ENCODE measurements at regions not wholly inside any gene's neighbourhood (a gene's known extent, or its start where the extent isn't known, plus 50 kb on each side); places are given as distances from the start of the nearest gene placed in this dataset.
A peak's percentile ranks its signal among the peaks of the same experiment; 100 is the strongest.

DNA sequence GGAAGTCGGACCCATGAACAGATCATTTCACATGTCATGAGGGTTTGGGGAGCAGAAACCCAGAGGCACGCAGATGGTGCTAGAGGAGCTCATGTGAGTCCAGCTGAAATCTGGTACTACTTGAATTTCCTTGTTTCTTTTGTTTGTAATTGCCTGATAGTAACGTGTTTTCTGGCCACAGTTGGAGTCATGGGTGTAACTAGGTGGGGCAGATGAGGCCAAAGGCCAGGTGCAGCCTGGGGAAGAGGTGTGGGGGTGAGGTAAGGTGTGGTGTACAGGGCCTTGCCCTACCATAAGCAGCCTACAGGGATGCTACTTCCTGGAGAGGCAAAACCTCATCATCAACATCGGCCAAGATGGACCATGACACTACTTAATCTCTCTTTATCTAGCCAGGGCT, 271.4 kb downstream of the PTTG2 start:
- Mint-ChIP-seq H3K27me3 (ENCODE audit: low read depth) (peaks cover 4% of the 10 kb centered on the region), H3K9me3 (ENCODE audit: insufficient read depth) (no peaks in the 10 kb centered on the region), H3K36me3 (ENCODE audit: low read depth) (no peaks in the 10 kb centered on the region), H3K4me3 (no peak overlapping the region), H3K27ac (no peak overlapping the region), H3K4me1 (ENCODE audit: low read depth) (no peaks in the 10 kb centered on the region)
- ChIA-PET CTCF (no interaction called here), POLR2A (no interaction called here)
- no peak for ATAC-seq
- DNase-seq, result no peak

DNA sequence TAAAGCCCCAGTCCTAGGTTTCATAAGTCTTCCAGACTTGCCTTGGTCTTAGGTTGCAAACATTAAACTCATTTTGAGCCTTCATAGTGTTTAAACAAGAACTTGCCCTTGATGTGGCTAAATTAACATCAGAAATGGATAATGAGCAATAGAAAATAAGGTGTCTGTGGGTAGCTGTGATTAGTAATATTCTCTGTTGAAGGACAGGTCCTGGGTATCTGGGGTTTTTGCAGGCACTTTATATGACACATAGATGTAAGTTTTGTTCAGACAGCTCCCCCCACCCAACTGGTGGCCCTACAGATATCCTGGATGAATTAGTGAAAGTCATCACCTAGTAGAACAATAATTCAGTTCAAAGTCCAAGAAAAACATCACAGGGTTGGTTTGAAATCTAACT, 272.5 kb downstream of the PTTG2 start:
- Mint-ChIP-seq H3K4me1 (ENCODE audit: low read depth) (no peaks in the 10 kb centered on the region), H3K27ac (no peak overlapping the region), H3K9me3 (ENCODE audit: insufficient read depth) (no peaks in the 10 kb centered on the region), H3K4me3 (no peak overlapping the region), H3K36me3 (ENCODE audit: low read depth) (no peaks in the 10 kb centered on the region), H3K27me3 (ENCODE audit: low read depth) (peaks cover 3% of the 10 kb centered on the region)
- ATAC-seq (no peak), DNase-seq (no peak)
- POLR2A ChIA-PET, result no interaction called here
- CTCF ChIA-PET, result interaction anchor here (1.4 kb wide), 1 partner anchor 549 kb away, joined by 3 read pairs; no protein-coding TSS in a partner anchor

DNA sequence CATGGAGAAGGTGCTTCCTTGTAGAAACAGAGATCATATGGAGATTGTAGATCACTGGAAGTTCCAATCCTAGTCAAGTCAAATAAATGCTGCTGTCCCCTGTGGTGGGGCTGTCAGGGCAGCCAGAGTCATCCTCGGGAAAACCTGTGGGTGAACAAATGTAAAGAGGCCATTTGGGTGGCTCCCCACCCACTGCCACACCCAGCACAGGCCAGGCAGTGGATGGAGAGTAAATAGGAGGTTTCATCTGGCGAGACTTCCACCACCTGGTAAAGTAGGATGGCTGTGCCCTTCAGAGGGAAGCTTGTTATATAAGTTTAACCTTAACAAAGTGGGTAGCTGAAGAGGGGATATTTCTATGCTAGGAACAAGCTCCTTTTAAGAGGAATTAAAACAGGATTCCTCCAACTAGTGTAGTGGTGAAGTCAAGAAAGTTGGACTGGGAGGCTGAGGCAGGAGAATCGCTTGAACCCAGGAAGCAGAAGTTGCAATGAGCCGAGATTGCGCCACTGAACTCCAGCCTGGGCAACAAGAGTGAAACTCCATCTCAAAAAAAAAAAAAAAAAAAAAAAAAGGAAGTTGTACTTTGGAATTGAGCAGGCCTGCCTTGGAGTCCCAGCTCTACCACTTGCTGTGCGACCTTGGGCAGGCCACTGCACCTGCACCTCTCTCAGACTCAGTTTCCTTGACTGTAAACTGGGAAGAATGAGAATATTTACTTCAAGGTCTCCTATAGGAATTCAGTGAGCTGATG, 273.7 kb downstream of the PTTG2 start:
- H3K27me3 Mint-ChIP-seq (ENCODE audit: low read depth), result peaks cover 4% of the 10 kb centered on the region
- no peak overlapping the region for H3K4me3 Mint-ChIP-seq
- no peaks in the 10 kb centered on the region for H3K4me1 Mint-ChIP-seq (ENCODE audit: low read depth)
- no peak for DNase-seq
- H3K9me3 Mint-ChIP-seq (ENCODE audit: insufficient read depth), result no peaks in the 10 kb centered on the region
- H3K36me3 Mint-ChIP-seq (ENCODE audit: low read depth), result no peaks in the 10 kb centered on the region
- CTCF ChIA-PET, result interaction anchor here (0.7 to 1.4 kb wide), 3 partner anchors 9 to 548 kb away, joined by 3 to 4 read pairs (median 3); no protein-coding TSS in a partner anchor
- no peak overlapping the region for H3K27ac Mint-ChIP-seq
- ATAC-seq, result no peak
- POLR2A ChIA-PET, result no interaction called here

DNA sequence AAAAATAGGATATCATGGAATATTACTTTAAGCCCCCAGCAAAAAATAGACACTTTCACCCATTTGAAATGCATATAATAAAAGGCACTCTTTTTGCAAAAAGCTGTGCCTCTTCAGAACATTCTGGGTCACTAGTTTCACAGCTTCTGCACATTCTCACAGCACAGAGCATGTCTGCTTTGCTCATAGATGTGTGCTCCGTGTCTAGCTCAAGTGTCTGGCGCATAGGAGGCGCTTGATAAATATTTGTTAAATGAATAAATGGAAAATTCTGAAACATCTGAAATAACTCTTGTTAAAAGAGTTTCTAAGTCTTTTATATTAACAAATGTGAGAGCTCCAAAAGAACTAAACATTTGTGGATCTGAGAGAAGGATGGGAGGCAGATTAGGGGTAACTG, 275.2 kb downstream of the PTTG2 start:
- POLR2A ChIA-PET, result no interaction called here
- peaks cover 4% of the 10 kb centered on the region for H3K27me3 Mint-ChIP-seq (ENCODE audit: low read depth)
- DNase-seq (no peak), ATAC-seq (no peak)
- H3K9me3 Mint-ChIP-seq (ENCODE audit: insufficient read depth), result no peaks in the 10 kb centered on the region
- H3K27ac Mint-ChIP-seq, result no peak overlapping the region
- CTCF ChIA-PET, result no interaction called here
- no peak overlapping the region for H3K4me3 Mint-ChIP-seq
- H3K4me1 Mint-ChIP-seq (ENCODE audit: low read depth), result no peaks in the 10 kb centered on the region
- no peaks in the 10 kb centered on the region for H3K36me3 Mint-ChIP-seq (ENCODE audit: low read depth)

DNA sequence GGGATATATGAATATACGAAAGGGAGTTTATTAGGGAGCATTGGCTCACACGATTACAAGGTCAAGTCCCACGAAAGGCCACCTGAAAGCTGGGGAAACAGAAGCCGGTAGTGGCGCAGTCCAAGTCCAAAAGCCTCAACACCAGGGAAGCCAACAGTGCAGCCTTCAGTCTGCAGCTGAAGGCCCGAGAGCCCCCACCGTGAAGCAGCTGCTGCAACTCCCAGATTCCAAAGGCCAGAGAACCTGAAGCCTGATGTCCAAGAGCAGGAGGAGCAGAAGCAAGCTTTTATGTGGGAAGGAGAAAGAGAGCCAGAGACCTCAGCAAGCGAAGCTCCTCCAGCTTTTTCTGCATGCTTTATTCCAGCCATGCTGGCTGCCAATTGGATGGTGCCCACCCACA, 275.8 kb downstream of the PTTG2 start:
- no peaks in the 10 kb centered on the region for H3K9me3 Mint-ChIP-seq (ENCODE audit: insufficient read depth)
- ChIA-PET POLR2A (no interaction called here), CTCF (no interaction called here)
- DNase-seq, result no peak
- no peaks in the 10 kb centered on the region for H3K36me3 Mint-ChIP-seq (ENCODE audit: low read depth)
- H3K27me3 Mint-ChIP-seq (ENCODE audit: low read depth), result peaks cover 7% of the 10 kb centered on the region
- no peak overlapping the region for H3K27ac Mint-ChIP-seq
- H3K4me3 Mint-ChIP-seq, result no peak overlapping the region
- no peaks in the 10 kb centered on the region for H3K4me1 Mint-ChIP-seq (ENCODE audit: low read depth)
- ATAC-seq, result no peak

DNA sequence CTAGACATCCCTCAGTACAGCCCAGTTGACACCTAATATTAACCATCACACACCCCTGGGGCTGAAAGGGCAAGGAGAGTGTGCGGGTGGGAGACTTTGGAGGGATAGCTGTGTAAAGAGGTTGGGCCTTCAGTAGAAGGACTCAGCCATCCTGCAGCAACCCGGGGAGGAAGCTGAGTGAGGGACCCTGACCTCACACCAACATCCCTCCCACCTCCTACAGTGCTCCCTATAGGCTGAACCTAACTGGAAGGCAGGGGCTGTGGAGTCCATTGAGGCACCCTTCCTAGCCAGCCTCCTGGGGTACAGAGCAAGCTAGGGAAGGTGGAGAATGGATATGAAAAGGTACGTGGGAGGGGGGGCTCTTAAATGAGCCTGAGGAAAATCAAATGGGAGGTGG, 276.3 kb downstream of the PTTG2 start:
- no peak for ATAC-seq
- Mint-ChIP-seq H3K27ac (no peak overlapping the region), H3K4me1 (ENCODE audit: low read depth) (no peaks in the 10 kb centered on the region), H3K9me3 (ENCODE audit: insufficient read depth) (no peaks in the 10 kb centered on the region), H3K27me3 (ENCODE audit: low read depth) (peaks cover 7% of the 10 kb centered on the region), H3K36me3 (ENCODE audit: low read depth) (no peaks in the 10 kb centered on the region), H3K4me3 (no peak overlapping the region)
- ChIA-PET CTCF (interaction anchor here (0.9 kb wide), 1 partner anchor 58 kb away, joined by 4 read pairs; no protein-coding TSS in a partner anchor), POLR2A (no interaction called here)
- DNase-seq, result no peak

DNA sequence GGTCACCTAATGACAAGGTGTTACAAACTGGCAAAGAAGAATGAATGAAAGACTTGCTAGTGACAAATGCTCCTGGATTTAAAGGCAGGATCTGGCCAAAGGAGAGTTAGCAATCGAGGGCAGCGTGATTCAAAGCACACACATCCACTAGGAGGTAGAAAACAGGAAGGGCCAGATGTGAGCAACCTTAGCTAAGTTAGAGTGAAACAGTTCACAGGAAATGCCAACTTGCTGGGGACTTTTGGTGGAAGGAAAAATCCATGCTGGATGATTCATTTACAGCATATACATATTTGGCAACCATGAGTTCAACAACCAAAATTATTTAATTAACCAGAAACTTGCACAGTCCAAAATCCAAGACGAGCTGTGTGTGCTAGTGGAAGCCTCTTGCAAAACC, 276.9 kb downstream of the PTTG2 start:
- ChIA-PET CTCF (interaction anchor here (0.9 kb wide), 1 partner anchor 58 kb away, joined by 4 read pairs; no protein-coding TSS in a partner anchor), POLR2A (no interaction called here)
- DNase-seq (no peak), ATAC-seq (no peak)
- no peak overlapping the region for H3K4me3 Mint-ChIP-seq
- H3K4me1 Mint-ChIP-seq (ENCODE audit: low read depth), result no peaks in the 10 kb centered on the region
- H3K9me3 Mint-ChIP-seq (ENCODE audit: insufficient read depth), result no peaks in the 10 kb centered on the region
- H3K36me3 Mint-ChIP-seq (ENCODE audit: low read depth), result no peaks in the 10 kb centered on the region
- peaks cover 7% of the 10 kb centered on the region for H3K27me3 Mint-ChIP-seq (ENCODE audit: low read depth)
- no peak overlapping the region for H3K27ac Mint-ChIP-seq

DNA sequence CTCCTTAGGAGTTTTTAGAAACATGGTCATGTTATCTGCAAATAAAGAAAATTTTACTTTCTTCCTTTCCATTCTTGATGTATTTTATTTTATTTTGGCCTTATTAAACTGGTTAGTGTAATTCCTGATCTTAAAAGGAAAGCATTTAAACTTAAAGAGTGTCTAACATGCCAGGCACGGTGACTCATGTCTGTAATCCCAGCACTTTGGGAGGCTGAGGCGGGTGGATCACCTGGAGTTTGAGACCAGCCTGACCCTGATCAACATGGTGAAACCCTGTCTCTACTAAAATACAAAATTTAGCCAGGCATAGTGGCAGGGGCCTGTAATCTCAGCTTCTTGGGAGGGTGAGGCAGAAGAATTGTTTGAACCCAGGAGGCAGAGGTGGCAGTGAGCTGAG, 281.3 kb downstream of the PTTG2 start:
- POLR2A ChIA-PET, result no interaction called here
- ATAC-seq, result no peak
- H3K4me3 Mint-ChIP-seq, result no peak overlapping the region
- no peaks in the 10 kb centered on the region for H3K4me1 Mint-ChIP-seq (ENCODE audit: low read depth)
- peaks cover 4% of the 10 kb centered on the region for H3K27me3 Mint-ChIP-seq (ENCODE audit: low read depth)
- CTCF ChIA-PET, result no interaction called here
- no peaks in the 10 kb centered on the region for H3K36me3 Mint-ChIP-seq (ENCODE audit: low read depth)
- H3K9me3 Mint-ChIP-seq (ENCODE audit: insufficient read depth), result no peaks in the 10 kb centered on the region
- no peak for DNase-seq
- no peak overlapping the region for H3K27ac Mint-ChIP-seq

DNA sequence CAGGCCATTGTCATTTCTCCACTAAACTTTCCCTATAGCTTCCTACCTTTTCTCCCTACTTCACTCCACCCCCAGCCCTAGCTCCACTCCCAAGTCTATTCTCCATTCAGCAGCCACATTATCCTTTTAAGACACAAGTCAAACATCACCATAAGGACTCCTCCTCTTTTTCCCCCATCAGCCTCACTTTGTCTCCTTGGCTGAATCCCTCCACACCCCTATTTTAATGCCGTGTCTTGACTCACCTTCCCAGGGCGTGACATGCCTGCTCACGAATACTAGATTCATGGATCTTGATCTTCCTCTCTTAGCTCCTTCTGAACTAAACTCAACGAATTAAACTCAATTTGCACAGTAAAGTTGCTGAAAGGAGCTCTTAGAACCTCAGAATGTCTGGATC, 281.9 kb downstream of the PTTG2 start:
- Mint-ChIP-seq H3K27ac (no peak overlapping the region), H3K27me3 (ENCODE audit: low read depth) (peaks cover 4% of the 10 kb centered on the region), H3K9me3 (ENCODE audit: insufficient read depth) (no peaks in the 10 kb centered on the region), H3K36me3 (ENCODE audit: low read depth) (no peaks in the 10 kb centered on the region), H3K4me3 (no peak overlapping the region), H3K4me1 (ENCODE audit: low read depth) (no peaks in the 10 kb centered on the region)
- no peak for DNase-seq
- ChIA-PET CTCF (interaction anchor here (0.9 to 1.5 kb wide), 3 partner anchors 7 to 63 kb away, joined by 3 to 4 read pairs (median 3); no protein-coding TSS in a partner anchor), POLR2A (no interaction called here)
- ATAC-seq, result no peak

DNA sequence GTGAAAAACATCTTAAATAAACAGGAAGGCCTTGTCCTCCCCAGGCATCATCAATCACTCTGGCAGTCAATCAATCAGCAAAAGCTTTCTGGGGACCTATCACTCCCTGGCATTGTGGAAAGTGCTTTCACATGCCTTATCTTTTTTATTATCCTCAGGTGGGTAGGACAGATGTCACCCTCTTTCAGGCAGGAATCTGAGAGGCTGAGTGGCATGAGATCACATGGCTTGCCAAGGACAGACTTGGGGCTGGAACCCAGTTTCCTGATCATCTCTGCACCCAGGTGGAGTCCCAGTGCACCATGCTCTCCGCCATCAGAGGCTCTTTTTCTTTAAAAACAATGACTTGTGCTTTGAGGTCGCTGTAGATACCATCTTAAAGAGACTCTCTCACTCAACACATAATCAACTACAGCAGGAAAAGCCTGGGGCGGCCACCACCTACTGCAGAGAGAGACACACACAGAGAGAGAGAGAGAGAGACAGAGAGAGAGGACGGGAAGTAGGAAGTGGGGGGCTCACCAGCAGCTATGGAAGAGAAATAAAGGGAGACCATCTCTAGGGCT, 282.7 kb downstream of the PTTG2 start:
- H3K27ac Mint-ChIP-seq, result peak overlapping the region; percentile 21
- H3K36me3 Mint-ChIP-seq (ENCODE audit: low read depth), result no peaks in the 10 kb centered on the region
- no peaks in the 10 kb centered on the region for H3K4me1 Mint-ChIP-seq (ENCODE audit: low read depth)
- no peak for ATAC-seq
- ChIA-PET POLR2A (no interaction called here), CTCF (interaction anchor here (0.9 to 1.5 kb wide), 3 partner anchors 8 to 64 kb away, joined by 3 to 4 read pairs (median 3); no protein-coding TSS in a partner anchor)
- no peak for DNase-seq
- H3K27me3 Mint-ChIP-seq (ENCODE audit: low read depth), result peaks cover 4% of the 10 kb centered on the region
- H3K9me3 Mint-ChIP-seq (ENCODE audit: insufficient read depth), result no peaks in the 10 kb centered on the region
- no peak overlapping the region for H3K4me3 Mint-ChIP-seq

DNA sequence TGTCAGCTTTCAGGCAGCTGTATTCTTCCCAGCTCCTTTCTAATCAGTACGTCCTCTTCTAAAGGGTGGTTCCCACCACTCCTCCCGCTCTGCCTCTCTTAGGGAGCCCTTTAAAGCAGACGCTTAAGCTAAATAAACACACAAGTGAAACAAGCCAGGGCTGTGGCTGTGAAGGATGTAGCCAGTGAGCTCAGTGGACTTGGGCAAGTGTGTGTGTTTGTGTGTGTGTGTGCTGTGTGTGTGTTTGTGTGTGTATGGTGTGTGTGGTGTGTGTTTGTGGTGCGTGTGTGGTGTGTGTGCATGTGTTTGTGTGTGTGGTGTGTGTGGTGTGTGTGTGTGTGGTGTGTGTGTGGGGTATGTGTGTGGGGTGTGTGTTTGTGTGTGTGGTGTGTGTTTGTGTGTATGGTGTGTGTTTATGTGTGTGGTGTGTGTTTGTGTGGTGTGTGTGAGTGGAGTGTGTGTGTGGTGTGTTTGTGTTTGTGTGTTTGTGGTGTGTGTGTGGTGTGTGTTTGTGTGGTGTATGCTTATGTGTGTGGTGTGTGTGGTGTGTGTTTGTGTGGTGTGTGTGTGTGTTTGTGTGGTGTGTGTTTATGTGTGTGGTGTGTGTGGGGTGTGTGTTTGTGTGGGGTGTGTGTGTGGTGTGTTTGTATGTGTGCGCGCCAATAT, 283.3 kb downstream of the PTTG2 start:
- Mint-ChIP-seq H3K9me3 (ENCODE audit: insufficient read depth) (no peaks in the 10 kb centered on the region), H3K4me3 (no peak overlapping the region), H3K4me1 (ENCODE audit: low read depth) (no peaks in the 10 kb centered on the region), H3K27ac (peak overlapping the region; percentile 2), H3K27me3 (ENCODE audit: low read depth) (peaks cover 3% of the 10 kb centered on the region), H3K36me3 (ENCODE audit: low read depth) (no peaks in the 10 kb centered on the region)
- DNase-seq (no peak), ATAC-seq (no peak)
- CTCF ChIA-PET, result interaction anchor here (1.4 to 1.5 kb wide), 2 partner anchors 9 to 64 kb away, joined by 3 to 4 read pairs; no protein-coding TSS in a partner anchor
- POLR2A ChIA-PET, result no interaction called here

DNA sequence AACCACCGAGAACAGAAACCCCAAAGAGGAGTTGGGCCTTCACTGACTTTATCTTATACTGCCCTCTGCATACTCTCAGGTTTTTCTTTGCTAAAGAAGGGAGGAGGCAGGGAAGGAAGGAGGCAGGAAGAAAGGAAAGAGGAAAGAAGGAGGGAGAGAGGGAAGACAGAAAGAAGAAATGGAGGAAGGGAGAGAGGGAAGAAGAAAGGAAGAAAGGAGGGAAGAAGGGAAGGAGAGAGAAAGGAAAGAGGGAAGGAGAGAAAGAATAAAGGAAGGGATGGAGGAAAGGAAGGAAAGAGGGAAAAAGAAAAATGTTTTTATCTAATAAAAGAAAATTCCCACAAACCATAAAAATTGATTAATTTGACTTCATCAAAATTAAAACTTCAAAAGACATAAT, 294.6 kb downstream of the PTTG2 start:
- Mint-ChIP-seq H3K4me3 (no peak overlapping the region), H3K27ac (no peak overlapping the region), H3K9me3 (ENCODE audit: insufficient read depth) (peaks cover 25% of the 10 kb centered on the region), H3K36me3 (ENCODE audit: low read depth) (peaks cover 2% of the 10 kb centered on the region), H3K4me1 (ENCODE audit: low read depth) (no peaks in the 10 kb centered on the region), H3K27me3 (ENCODE audit: low read depth) (no peaks in the 10 kb centered on the region)
- ATAC-seq (no peak), DNase-seq (no peak)
- CTCF ChIA-PET, result no interaction called here
- POLR2A ChIA-PET, result no interaction called here

Data from activated CD8-positive, alpha-beta T cell treated with anti-CD3 and anti-CD28 coated beads, Interleukin-2, amount 10 ng/mL, durations not matched to agents 7 days and 5 days (primary cell).